ENCODE measurements at regions not wholly inside any gene's neighbourhood (a gene's known extent, or its start where the extent isn't known, plus 50 kb on each side); places are given as distances from the start of the nearest gene placed in this dataset.
"Not testable (repeated sequence)": the region's sequence is repeated elsewhere in the genome, so short reads cannot be mapped to it uniquely, and the experiment has no call there.

- no peaks in the 10 kb centered on the region for H3K36me3 ChIP-seq (ENCODE audit: control insufficient read depth, insufficient read depth, low read length)
- TF ChIP-seq CTCF (IDR thresholded peaks at IDR 0.05; ENCODE audit: insufficient read depth, low read length, poor library complexity, severe bottlenecking) = no peak
- H3K4me3 ChIP-seq (ENCODE audit: low read depth, low read length) = no peak overlapping the region
- no peaks in the 10 kb centered on the region for H3K27me3 ChIP-seq (ENCODE audit: control insufficient read depth, insufficient read depth, low read length)
- DNase-seq (ENCODE audit: low read depth) = no peak
Observed at GRCh38 chr2:101578671-101579070, 103.8 kb upstream of the RFX8 start.

- not testable (repeated sequence) for H3K27me3 ChIP-seq (ENCODE audit: control insufficient read depth, insufficient read depth, low read length); H3K4me3 ChIP-seq (ENCODE audit: low read depth, low read length); DNase-seq (ENCODE audit: low read depth); H3K36me3 ChIP-seq (ENCODE audit: control insufficient read depth, insufficient read depth, low read length)
Observed at GRCh38 chr2:101578135-101578534, 103.2 kb upstream of the RFX8 start.

- H3K36me3 ChIP-seq (ENCODE audit: control insufficient read depth, insufficient read depth, low read length) = no peaks in the 10 kb centered on the region
- DNase-seq (ENCODE audit: low read depth) = no peak
- no peak for TF ChIP-seq CTCF (IDR thresholded peaks at IDR 0.05; ENCODE audit: insufficient read depth, low read length, poor library complexity, severe bottlenecking)
- H3K4me3 ChIP-seq (ENCODE audit: low read depth, low read length) = no peak overlapping the region
- H3K27me3 ChIP-seq (ENCODE audit: control insufficient read depth, insufficient read depth, low read length) = no peaks in the 10 kb centered on the region
Observed at GRCh38 chr2:101577173-101577572, 102.3 kb upstream of the RFX8 start.

GRCh38 chr2:101574622-101575021 is 99.7 kb upstream of the RFX8 start:
- TF ChIP-seq CTCF (IDR thresholded peaks at IDR 0.05; ENCODE audit: insufficient read depth, low read length, poor library complexity, severe bottlenecking) = no peak

GRCh38 chr2:101571951-101572350 is 97.0 kb upstream of the RFX8 start:
- no peak for TF ChIP-seq CTCF (IDR thresholded peaks at IDR 0.05; ENCODE audit: insufficient read depth, low read length, poor library complexity, severe bottlenecking)
- Histone ChIP-seq H3K27me3 (ENCODE audit: control insufficient read depth, insufficient read depth, low read length) (no peaks in the 10 kb centered on the region), H3K36me3 (ENCODE audit: control insufficient read depth, insufficient read depth, low read length) (no peaks in the 10 kb centered on the region), H3K4me3 (ENCODE audit: low read depth, low read length) (no peak overlapping the region)
- no peak for DNase-seq (ENCODE audit: low read depth)

More at GRCh38 chr2:101574622-101575021, 99.7 kb upstream of the RFX8 start:
- no peaks in the 10 kb centered on the region for H3K36me3 ChIP-seq (ENCODE audit: control insufficient read depth, insufficient read depth, low read length)
- no peaks in the 10 kb centered on the region for H3K27me3 ChIP-seq (ENCODE audit: control insufficient read depth, insufficient read depth, low read length)
- no peak overlapping the region for H3K4me3 ChIP-seq (ENCODE audit: low read depth, low read length)
- DNase-seq (ENCODE audit: low read depth) = no peak

GRCh38 chr2:101569886-101570520 is 95.1 kb upstream of the RFX8 start:
- no peak for TF ChIP-seq CTCF (IDR thresholded peaks at IDR 0.05; ENCODE audit: insufficient read depth, low read length, poor library complexity, severe bottlenecking)
- Histone ChIP-seq H3K4me3 (ENCODE audit: low read depth, low read length) (no peak overlapping the region), H3K36me3 (ENCODE audit: control insufficient read depth, insufficient read depth, low read length) (no peaks in the 10 kb centered on the region), H3K27me3 (ENCODE audit: control insufficient read depth, insufficient read depth, low read length) (no peaks in the 10 kb centered on the region)
- no peak for DNase-seq (ENCODE audit: low read depth)

Data from kidney epithelial cell (primary cell).